HG02623 (cell line): ENCODE measurements at regions not wholly inside any gene's neighbourhood (a gene's known extent, or its start where the extent isn't known, plus 50 kb on each side); places are given as distances from the start of the nearest gene placed in this dataset.

ENCODE experiments used
- ATAC-seq: cut with Tn5 transposase; IDR thresholded peaks from one replicate; pipeline ENCODE4 v1.9.1; 2021; ENCODE audit warnings: moderate library complexity; ENCODE audit not compliant: unreplicated experiment

DNA sequence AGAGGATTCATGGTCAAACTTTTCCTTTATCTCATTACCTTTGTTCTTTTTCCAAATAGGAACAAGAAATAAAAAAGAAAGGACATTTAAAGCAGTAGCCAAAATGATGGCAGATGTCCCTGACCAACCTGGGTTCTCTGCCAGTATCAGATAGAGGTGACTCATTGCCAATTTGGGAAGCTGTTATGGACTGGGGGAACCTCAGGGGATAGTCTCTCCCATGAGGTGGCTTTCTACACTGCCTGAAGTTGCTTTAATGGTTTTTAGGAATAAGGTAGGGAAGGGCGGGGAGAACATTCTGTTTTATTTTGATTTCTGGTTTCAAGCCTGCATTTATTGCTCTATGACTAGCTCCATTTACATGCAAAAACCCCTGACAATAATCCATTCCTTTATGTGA is 457.9 kb upstream of the TPK1 start:
- ATAC-seq: no peak

DNA sequence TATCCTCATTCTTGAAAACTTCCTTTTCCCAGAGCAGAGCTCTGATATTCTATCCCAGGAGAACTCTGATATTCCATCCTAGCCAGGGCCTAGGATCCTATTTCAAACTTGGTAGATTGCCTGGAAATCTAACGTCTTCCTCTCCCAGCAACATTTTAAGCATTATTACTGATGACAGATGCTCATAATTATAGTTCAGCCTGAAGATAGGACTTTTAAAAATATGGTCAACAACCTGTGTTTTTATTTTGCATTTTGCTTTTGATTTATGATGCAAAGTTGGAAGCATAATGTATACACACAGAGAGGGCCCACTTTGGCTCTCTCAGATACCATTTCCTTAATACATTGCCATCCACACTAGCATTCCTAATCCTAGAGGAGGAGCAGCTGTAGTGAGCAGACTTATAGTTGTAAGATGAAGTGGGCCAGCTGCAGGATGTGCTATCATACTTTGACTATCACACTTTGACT is 457.4 kb upstream of the TPK1 start:
- no peak for ATAC-seq

DNA sequence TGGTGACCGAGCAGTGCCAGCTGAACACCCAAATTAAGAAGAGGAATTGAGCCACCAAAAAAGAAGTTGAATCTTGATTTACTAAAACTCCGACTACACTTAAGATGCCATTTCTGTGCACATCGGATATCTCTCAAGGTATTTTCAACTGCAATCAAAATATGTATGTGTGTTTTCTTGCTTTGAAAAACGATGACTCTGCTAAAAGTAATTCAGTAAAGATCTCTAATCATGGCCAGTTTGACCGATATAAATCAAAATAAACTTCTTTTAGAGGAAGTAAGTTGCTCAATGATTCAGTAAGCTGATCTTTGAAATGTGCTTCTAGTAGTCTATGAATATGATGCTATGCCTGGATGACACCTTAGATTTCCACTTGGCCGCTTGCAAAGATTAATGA is 453.5 kb upstream of the TPK1 start:
- no peak for ATAC-seq

DNA sequence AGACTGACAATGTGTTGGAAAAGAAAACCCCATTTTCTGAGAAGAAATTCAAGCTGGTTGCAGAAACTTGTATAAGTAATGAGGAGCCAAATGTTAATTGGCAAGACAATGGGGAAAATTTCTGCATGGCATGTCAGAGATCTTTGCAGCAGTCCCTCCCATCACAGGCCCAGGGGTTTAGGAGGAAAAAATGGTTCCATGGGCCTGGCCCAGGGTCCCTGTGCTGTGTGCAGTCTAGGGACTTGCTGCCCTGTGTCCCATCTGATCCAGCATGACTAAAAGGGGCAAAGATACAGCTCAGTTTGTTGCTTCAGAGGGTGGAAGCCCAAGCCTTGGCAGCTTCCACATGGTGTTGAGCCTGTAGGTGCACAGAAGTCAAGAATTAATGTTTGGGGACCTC is 440.3 kb upstream of the TPK1 start:
- no peak for ATAC-seq

DNA sequence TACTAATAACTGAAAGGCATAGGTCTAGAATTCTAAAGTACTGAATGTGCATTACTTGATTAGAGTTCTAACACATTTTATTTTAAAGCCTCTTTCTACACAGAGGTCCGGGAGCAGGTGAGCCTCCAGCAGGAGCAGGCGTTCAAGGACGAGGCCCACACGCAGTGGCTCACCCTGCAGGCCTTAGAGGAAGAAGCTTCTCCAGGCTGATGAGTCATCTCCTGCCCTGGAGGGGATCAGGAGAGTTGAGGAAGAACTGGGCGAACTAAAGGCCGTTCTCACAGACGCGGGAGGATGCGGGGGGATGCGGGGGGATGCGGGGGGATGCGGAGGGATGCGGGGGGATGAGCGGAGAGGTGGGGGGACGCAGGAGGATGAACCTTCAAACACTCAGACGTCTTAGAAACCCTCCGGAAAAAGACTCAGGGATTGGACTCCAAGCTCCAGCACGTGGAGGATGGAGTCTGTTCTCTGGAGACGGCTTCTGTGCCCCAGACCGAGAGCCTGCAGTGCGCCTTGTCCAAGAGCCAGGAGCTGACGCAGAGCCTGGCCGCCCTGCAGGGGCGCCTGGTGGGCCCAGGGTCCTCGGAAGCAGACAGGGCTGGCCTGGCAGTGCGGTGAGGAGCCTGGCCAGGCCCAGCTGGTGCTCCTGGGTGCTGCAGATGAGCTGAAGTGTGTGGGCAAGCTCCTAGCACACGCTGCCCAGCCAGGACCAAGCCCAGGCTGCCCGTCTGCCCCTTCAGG is 433.7 kb upstream of the TPK1 start:
- ATAC-seq: no peak

DNA sequence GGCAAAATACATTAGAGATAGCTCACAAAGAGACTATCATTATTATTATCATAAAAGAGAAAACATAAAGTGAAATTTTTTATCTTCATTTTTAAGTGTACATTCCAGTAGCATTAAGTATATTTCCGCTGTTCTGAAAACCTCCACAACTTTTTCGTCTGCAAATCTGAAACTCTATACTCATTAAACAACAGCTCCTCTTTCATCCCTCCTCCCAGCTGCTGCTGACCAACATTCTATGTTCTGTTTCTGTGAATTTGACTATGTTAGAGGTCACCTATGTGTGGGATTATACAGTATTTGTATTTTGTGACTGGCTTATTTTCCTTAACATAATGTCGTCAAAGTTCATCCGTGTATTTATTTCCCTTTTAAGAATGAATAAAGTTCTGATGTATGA is 429.3 kb upstream of the TPK1 start:
- ATAC-seq: no peak

DNA sequence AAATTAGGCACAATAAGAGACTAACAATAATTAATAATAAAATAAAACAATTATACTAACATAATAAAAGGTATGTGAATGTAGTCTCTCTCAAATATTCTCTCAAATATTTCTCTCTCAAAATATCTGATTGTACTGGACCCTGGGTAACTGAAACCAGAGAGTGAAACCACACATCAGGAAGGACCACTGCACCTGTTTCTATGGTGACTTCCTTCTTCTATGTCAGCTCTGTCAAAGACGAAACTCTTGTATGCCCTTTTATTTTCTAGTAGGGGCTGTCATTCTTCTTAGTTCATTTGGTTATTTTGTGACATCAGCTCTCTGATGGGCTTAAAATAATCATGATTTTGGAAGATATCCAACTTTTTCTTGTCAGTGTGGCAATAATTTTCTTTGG is 428.0 kb upstream of the TPK1 start:
- no peak for ATAC-seq

DNA sequence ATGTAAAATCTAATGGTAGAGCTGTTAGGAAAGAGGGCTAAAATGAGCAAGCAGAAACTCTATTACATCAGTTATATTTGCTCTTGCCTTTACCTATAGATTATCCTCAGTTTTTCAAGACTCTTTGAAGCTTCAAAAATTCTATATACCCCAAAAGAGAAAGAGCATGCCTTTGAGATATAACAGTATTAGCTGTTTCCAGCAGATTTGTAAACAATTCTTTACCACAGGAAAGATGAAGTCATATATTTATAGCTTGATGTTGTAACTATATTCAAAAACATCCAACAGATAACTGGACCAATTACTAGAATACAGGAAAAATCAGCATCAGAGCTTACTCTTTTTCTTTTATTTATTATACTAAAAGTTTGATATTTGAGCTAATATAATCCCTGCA is 416.2 kb upstream of the TPK1 start:
- no peak for ATAC-seq

DNA sequence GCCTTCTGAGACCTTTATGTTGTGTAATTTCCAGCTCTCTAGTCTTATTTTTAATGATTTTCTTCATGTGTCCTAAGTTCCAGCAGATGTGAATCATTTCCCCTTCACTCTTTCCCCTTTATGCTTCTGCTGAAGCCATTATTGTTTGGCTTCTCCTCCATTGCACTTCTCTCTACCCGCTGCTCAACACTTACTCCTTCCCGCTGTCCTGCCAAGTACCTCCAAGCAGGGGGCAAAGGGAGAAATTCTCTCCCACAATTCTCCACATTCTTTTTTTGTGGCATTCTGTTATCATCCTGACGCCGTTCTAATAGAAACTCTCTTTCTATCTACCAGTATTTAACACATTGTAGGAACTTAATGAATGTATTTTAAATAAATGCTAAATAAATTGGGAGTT is 388.9 kb upstream of the TPK1 start:
- ATAC-seq: no peak

DNA sequence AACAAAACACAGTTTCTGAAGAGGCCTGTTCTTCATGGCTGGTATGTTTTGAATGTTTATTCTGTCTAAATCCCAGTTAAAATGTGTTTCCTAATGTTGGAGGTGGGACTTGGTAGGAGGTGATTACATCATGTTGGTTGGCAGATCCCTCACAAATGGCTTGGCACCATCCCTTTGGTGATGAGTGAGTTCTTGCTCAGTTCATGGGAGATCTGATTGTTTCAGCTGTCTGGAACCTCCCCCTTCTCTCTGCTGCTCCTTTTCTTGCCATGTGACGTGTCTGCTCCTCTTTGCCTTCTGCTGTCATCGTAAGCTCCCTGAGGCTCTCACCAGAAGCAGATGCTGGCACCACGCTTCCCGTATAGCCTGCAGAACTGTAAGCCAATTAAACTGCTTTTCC is 383.6 kb upstream of the TPK1 start:
- ATAC-seq: no peak

DNA sequence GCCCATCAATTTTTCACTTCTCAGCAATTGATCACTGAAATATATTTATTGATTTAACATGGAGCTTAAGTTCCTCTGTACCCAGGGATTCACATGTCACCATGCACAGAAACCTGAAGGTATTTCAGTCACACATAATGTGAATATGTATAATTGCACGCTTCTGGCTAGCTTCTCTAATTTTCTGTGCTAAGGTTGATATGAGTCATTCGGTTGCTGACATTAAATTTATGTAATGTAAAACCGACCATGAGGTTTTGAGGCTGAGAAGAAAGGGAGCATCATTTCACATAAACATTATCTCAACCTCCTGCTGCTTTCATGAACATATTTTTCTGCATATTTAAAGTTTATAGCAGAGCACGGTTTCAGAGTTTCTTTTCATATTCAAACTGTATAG is 381.0 kb upstream of the TPK1 start:
- ATAC-seq: no peak

DNA sequence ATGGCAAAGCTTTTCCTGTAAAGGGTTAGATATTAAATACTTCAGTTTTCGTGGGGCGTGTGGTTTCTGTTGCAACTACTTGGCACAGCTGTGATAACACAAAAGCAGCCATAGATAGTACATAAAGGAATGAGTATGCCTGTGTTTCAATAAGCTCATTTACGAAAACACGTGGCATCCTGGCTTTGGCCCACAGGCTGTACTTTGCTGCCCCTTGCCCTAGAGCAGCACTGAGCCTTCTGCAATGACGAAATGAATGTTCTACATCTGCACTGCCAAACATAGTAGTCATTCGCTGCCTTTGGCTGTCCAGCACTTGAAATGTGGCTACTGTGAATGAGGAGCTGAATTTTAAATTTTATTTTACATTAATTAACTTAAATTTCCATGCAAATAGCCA is 376.2 kb upstream of the TPK1 start:
- no peak for ATAC-seq

DNA sequence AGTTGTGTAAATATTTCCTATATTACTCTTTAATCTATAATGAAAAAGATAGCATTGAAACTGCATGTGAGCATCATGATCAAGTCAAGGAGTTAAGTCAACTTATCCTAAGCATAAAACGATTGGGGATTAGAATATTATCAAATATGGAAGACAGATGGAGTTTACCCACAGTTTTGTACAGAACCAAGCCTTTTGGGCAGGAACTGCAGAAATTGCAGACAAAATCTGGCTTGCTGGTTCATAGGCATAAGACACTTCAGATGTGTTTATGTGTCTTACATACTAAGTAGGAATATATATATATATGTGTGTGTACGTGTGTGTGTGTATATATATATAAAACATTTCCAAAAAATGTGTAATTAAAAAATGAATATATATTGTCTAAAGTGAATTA is 375.4 kb upstream of the TPK1 start:
- no peak for ATAC-seq

DNA sequence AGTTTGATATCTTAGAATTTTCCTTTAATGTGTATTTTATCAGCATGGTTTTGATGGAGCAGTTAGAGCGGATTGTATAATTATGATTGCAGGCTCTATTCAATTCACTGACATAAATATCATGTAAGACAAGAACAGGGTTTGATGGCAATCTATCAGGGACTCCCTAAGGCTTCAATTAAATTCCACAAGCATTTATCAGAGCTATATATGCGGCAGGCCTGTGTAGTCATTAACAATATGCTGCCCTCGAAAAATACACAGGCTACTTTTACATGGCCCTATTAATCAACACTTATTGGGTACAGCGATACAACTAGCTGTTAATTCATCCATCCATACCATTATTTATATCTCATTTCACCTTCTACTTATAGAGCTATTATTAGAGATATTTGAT is 358.1 kb upstream of the TPK1 start:
- ATAC-seq: no peak

DNA sequence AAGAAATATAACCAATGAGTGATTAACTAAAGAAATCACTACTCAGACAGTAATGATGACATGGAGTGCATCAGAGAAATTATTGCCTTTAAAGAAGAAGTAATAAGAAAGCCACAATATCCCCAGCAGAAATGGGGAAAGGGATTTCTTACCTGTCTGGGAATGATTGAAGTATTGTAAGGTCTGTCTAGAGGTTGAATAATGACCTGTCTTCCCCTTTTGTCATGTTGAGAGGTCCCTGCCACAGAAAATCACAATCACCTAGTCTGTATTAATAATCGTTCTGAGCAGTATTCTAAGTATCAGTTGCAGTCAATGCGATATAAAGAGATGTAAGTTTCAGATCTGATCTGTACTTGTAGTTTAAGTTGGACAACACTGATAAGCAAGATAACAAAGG is 349.1 kb upstream of the TPK1 start:
- ATAC-seq: no peak

DNA sequence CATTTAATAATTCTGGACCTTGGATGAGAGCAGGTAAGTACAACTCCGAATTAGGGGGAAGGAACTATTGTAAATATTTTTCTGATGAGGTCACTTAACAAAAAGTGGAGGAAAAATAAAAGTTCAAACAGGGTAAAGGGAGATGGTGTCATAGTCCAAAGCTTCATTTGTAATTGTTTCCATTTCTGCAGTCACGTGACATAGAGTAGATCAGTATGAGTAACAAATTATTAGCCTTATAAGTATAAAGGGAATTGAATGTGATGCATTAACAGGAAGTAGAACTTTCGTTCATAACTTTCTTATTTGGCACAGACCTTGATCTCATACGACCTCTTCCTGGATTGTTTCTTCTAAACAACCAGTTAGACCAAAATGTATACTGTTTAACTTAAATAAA is 347.2 kb upstream of the TPK1 start:
- no peak for ATAC-seq

DNA sequence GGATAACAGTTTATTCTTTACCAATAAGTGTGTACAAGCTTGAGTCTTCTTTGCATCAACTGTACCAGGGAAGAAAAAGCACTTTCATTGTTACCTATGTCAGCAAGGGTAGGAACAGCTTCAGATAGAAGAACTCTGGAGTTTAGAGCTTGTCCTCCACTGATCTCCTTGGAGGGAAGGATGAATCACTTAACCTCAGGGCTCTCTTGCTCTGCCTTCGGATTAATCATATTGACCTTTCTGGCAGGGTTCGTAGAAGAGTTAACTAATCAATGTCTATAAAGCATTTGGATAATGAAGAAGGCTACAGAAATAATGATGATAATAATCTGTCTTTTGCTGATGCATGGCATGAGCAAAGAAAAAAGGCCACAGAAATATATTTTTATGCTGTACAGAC is 339.5 kb upstream of the TPK1 start:
- ATAC-seq: no peak

DNA sequence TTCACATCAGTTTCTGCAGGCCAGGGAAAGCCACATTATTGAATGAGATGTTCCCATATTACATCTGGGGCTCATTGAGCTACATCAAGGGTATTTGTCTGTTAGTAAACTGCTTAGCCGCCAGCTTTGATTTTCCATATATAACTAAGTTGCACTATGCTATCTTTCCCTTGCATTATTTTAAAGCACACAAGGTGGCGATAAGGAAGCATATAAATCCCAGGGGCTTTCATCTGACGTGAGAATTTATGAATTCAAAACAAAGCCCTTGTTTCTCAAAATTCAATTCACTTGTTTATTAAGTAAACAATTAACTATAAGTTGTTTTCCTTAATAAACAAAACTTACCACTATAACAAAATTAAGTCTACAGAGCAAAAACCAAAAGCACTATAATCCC is 334.1 kb upstream of the TPK1 start:
- ATAC-seq: no peak

DNA sequence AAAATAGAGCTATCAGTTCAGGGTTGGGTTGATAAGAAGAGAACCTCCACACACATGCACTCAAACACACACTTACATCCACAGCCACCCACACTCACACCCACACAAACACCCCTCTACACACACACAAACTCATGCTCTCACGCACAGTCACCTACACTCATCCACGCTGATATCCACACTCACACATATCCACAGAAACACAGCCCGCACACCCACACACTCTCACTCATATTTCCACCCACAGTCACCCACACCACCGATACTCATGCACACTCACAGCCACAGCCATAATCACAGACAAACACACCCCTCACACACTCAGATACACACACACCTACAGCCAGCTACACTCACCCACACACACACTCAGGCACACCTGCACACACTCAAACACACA is 333.0 kb upstream of the TPK1 start:
- ATAC-seq: no peak

DNA sequence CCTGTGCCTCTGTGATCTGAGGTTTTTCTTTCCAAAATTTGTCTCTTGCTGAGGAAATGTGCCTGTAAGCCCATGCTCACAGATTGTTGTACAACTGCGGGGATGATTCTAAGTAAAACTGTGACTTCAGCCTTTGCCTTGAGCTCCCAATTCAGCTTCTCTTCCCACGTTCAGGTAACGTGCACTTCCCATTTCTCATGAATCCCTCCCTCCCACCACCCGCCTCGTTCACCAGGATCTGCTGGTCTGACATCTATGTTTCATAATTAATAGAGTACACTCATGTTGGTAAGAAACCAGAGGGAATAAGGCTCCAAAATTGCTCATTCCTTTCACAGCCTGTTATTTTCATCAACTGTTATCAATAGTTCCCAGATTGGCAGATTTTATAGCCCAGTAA is 332.6 kb upstream of the TPK1 start:
- ATAC-seq: no peak

DNA sequence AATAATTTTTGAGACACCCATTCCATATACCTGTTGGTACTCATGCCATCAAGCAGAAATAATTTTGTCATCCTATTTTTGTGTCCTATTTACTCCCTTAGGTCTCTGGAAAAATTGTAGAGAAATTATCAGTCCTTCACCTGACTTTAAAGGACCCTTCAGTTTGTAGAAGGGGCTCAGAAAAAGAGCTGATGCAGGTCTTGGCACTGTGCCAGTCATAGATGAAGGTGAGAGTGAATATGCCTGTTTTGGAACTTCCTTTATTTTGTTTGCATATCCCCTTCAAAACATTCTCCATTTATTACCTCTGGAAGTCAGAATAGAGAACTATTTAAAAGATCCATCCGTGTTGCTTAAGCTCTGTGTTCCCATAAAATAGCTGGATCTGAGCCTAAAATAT is 321.0 kb upstream of the TPK1 start:
- ATAC-seq: no peak

DNA sequence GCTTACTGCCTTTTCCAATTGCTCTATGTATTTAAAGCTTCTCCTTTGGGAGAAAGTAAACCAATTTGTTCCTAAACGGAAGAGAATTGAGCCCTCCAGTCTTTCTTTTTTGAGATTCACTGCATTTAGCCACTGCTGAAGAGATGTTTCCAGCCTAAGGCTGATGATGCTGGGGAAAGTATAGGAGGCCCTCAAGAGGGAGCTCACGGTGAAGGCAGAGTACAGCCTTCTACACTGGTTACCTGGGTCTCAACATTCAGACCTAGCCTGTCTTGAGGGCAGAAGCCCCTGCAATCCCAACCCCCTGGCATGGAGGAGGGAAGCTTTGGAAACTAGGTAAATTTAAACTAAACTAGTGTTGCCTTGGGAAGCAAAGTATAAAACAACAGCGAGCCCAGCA is 316.7 kb upstream of the TPK1 start:
- no peak for ATAC-seq

DNA sequence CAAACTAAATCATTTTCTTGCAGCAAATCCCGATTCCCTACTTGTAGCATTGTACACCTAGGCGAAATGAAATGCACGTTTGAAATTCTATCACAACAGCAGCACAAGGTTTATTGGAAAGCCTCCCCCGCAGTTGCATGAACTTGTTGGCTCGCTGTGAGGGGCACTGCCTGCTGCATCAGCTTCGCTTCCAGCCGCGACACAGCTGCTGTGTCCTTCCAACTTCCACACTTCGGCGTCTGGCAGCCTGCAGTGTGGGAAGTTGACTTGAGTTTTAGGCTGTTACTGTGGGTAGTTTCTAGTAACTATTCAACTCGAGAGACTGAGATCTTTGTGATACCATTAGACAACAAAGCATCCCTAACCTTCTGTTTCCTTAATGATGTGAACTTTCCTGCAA is 315.8 kb upstream of the TPK1 start:
- no peak for ATAC-seq
